ENCODE measurements at regions not wholly inside any gene's neighbourhood (a gene's known extent, or its start where the extent isn't known, plus 50 kb on each side); places are given as distances from the start of the nearest gene placed in this dataset.

GRCh38 chr21:43323244-43324005, 103.5 kb downstream of the SIK1 start:
- H3K9me3 ChIP-seq, result no peaks in the 10 kb centered on the region
- peak; percentile 71 to 75 for DNase-seq (ENCODE audit: low spot score in 2 of 2)
- intact Hi-C loops (cut with DNase I; ENCODE audit: low total_unique reads), result no loop called here
- H3K27ac ChIP-seq, result peak overlapping the region in 1 of 2 donors; percentile 34
- peaks cover 0 to 5% of the 10 kb centered on the region in 2 donors for H3K4me1 ChIP-seq
- H3K36me3 ChIP-seq, result no peaks in the 10 kb centered on the region
- TF ChIP-seq POLR2AphosphoS5 (IDR thresholded peaks at IDR 0.05), result peak in 1 of 3 donors; percentile 12
- TF ChIP-seq POLR2A (IDR thresholded peaks at IDR 0.05), result no peak
- TF ChIP-seq CTCF (IDR thresholded peaks at IDR 0.05), result no peak
- no peaks in the 10 kb centered on the region for H3K27me3 ChIP-seq
- no peak overlapping the region for H3K4me3 ChIP-seq

- DNase-seq (ENCODE audit: low spot score in 2 of 2), result no peak
- H3K36me3 ChIP-seq, result no peaks in the 10 kb centered on the region
- no peak overlapping the region for H3K4me3 ChIP-seq
- intact Hi-C loops (cut with DNase I; ENCODE audit: low total_unique reads), result no loop called here
- peaks cover 0 to 3% of the 10 kb centered on the region in 2 donors for H3K9me3 ChIP-seq
- no peaks in the 10 kb centered on the region for H3K27me3 ChIP-seq
- TF ChIP-seq CTCF (IDR thresholded peaks at IDR 0.05), result no peak
- no peak for TF ChIP-seq POLR2A (IDR thresholded peaks at IDR 0.05)
- no peak for TF ChIP-seq POLR2AphosphoS5 (IDR thresholded peaks at IDR 0.05)
- peak overlapping the region in 1 of 2 donors; percentile 34 for H3K27ac ChIP-seq
- H3K4me1 ChIP-seq, result peaks cover 0 to 5% of the 10 kb centered on the region in 2 donors
Measured at GRCh38 chr21:43322805-43323204, 104.1 kb downstream of the SIK1 start.

GRCh38 chr21:43322311-43322710, 104.6 kb downstream of the SIK1 start:
- Histone ChIP-seq H3K27ac (no peak overlapping the region), H3K4me1 (peaks cover 0 to 5% of the 10 kb centered on the region in 2 donors), H3K9me3 (peaks cover 0 to 5% of the 10 kb centered on the region in 2 donors), H3K4me3 (no peak overlapping the region), H3K27me3 (no peaks in the 10 kb centered on the region), H3K36me3 (no peaks in the 10 kb centered on the region)
- TF ChIP-seq POLR2AphosphoS5 (IDR thresholded peaks at IDR 0.05) (no peak), POLR2A (IDR thresholded peaks at IDR 0.05) (no peak), CTCF (IDR thresholded peaks at IDR 0.05) (no peak)
- intact Hi-C loops (cut with DNase I; ENCODE audit: low total_unique reads), result no loop called here
- DNase-seq (ENCODE audit: low spot score in 2 of 2), result no peak

- intact Hi-C loops (cut with DNase I; ENCODE audit: low total_unique reads), result no loop called here
- H3K4me3 ChIP-seq, result no peak overlapping the region
- H3K27ac ChIP-seq, result no peak overlapping the region
- no peak for DNase-seq (ENCODE audit: low spot score in 2 of 2)
- peaks cover 0 to 5% of the 10 kb centered on the region in 2 donors for H3K4me1 ChIP-seq
- H3K9me3 ChIP-seq, result peaks cover 0 to 5% of the 10 kb centered on the region in 2 donors
- no peak for TF ChIP-seq POLR2AphosphoS5 (IDR thresholded peaks at IDR 0.05)
- TF ChIP-seq POLR2A (IDR thresholded peaks at IDR 0.05), result no peak
- TF ChIP-seq CTCF (IDR thresholded peaks at IDR 0.05), result no peak
- no peaks in the 10 kb centered on the region for H3K36me3 ChIP-seq
- no peaks in the 10 kb centered on the region for H3K27me3 ChIP-seq
Measured at GRCh38 chr21:43321611-43322010, 105.3 kb downstream of the SIK1 start.

- intact Hi-C loops (cut with DNase I; ENCODE audit: low total_unique reads), result no loop called here
- Histone ChIP-seq H3K27ac (no peak overlapping the region), H3K9me3 (peaks cover 0 to 5% of the 10 kb centered on the region in 2 donors), H3K4me1 (peaks cover 0 to 5% of the 10 kb centered on the region in 2 donors), H3K36me3 (no peaks in the 10 kb centered on the region), H3K4me3 (no peak overlapping the region), H3K27me3 (no peaks in the 10 kb centered on the region)
- no peak for DNase-seq (ENCODE audit: low spot score in 2 of 2)
- TF ChIP-seq POLR2AphosphoS5 (IDR thresholded peaks at IDR 0.05) (no peak), POLR2A (IDR thresholded peaks at IDR 0.05) (no peak), CTCF (IDR thresholded peaks at IDR 0.05) (no peak)
Measured at GRCh38 chr21:43321111-43321510, 105.8 kb downstream of the SIK1 start.
